K562 (cell line): ENCODE measurements at regions not wholly inside any gene's neighbourhood (a gene's known extent, or its start where the extent isn't known, plus 50 kb on each side); places are given as distances from the start of the nearest gene placed in this dataset.

Experiments used
- CREBBP ChIP-seq: IDR thresholded peaks from one replicate; pipeline ENCODE4 v1.6.1; 2012; ENCODE audit warnings: low read depth, mild to moderate bottlenecking, control low read depth, inconsistent platforms, low read length
- EP300 ChIP-seq: IDR thresholded peaks from 2 replicates; pipeline ENCODE4 v1.6.1; 2012; ENCODE audit warnings: low read length, improper control_type of control experiment
- EZH2 ChIP-seq: IDR thresholded peaks from 2 replicates; pipeline ENCODE4 v1.6.1; 2012; ENCODE audit warnings: low read depth, mild to moderate bottlenecking, inconsistent platforms, low read length, borderline replicate concordance
- LARP7 ChIP-seq: fragments of 450-650 bp; IDR thresholded peaks from 2 replicates; pipeline ENCODE4 v1.6.1; 2016
- NKRF ChIP-seq: fragments of 450-650 bp; IDR thresholded peaks from 2 replicates; pipeline ENCODE4 v1.6.1; 2016; ENCODE audit warnings: borderline replicate concordance
- POLR2AphosphoS2 ChIP-seq: IDR thresholded peaks from 2 replicates; pipeline ENCODE4 v1.6.1; 2012; ENCODE audit warnings: low read length, improper control_type of control experiment
- TCF7L2 ChIP-seq: fragments of 150-350 bp; IDR thresholded peaks from 2 replicates; pipeline ENCODE4 v1.6.1; 2016; ENCODE audit warnings: low read depth, mild to moderate bottlenecking, low read length, moderate library complexity
- THRA ChIP-seq: fragments of 450-650 bp; IDR thresholded peaks from 2 replicates; pipeline ENCODE4 v1.6.1; 2017; ENCODE audit warnings: mild to moderate bottlenecking, moderate library complexity
- TOE1 ChIP-seq, 2 experiments: fragments of 450-650 bp in 1 of 2; sonication (generic) in 1 of 2; formaldehyde crosslinking in 1 of 2; IDR thresholded peaks; 2 replicates each; pipeline versions ENCODE4 v1.7.1 to v1.8.0; 2016 to 2022; ENCODE audit warnings: borderline replicate concordance in 2 of 2, mild to moderate bottlenecking in 2 of 2, antibody characterized with exemption in 1 of 2, inconsistent platforms in 1 of 2, low read depth in 1 of 2, missing genetic modification reagents in 1 of 2, moderate library complexity in 1 of 2
- ZBTB33 ChIP-seq: sonication (generic); formaldehyde crosslinking; IDR thresholded peaks from 2 replicates; pipeline ENCODE4 v1.8.1; 2023; ENCODE audit warnings: mild to moderate bottlenecking, missing genetic modification reagents
- ZNF274 ChIP-seq: IDR thresholded peaks from 2 replicates; pipeline ENCODE4 v1.6.1; 2011; ENCODE audit warnings: low read depth, mild to moderate bottlenecking, low read length, moderate library complexity, borderline replicate concordance

GRCh38 chr16:7231762-7232161 is 100.9 kb upstream of the RBFOX1 start:
- TF ChIP-seq CREBBP, result no peak
- TF ChIP-seq ZNF274, result no peak
- TF ChIP-seq TOE1 (IDR thresholded peaks at IDR 0.05; ENCODE audit: borderline replicate concordance), result no peak
- TF ChIP-seq TOE1 (CRISPR knock-in tag; IDR thresholded peaks at IDR 0.05; ENCODE audit: borderline replicate concordance, low read depth), result no peak
- TF ChIP-seq POLR2AphosphoS2, result no peak
- TF ChIP-seq TCF7L2, result no peak
- no peak for TF ChIP-seq EZH2
- no peak for TF ChIP-seq NKRF
- no peak for TF ChIP-seq EP300
- no peak for TF ChIP-seq LARP7
- TF ChIP-seq ZBTB33 (CRISPR knock-in tag), result no peak
- no peak for TF ChIP-seq THRA
